DND-41 (cell line): ENCODE measurements at regions not wholly inside any gene's neighbourhood (a gene's known extent, or its start where the extent isn't known, plus 50 kb on each side); places are given as distances from the start of the nearest gene placed in this dataset.

Source experiments
- EZH2 ChIP-seq: IDR thresholded peaks from 3 replicates; pipeline ENCODE4 v1.6.1; 2012; ENCODE audit warnings: borderline replicate concordance, low read depth, mild to moderate bottlenecking, moderate library complexity, low read length, inconsistent platforms; ENCODE audit not compliant: severe bottlenecking
- TF ChIP-seq, protein P1 (sequence below): IDR thresholded peaks from 2 replicates; pipeline ENCODE4 v1.5.1; 2012; ENCODE audit warnings: borderline replicate concordance, low read length, moderate library complexity, mild to moderate bottlenecking; ENCODE audit not compliant: poor library complexity, severe bottlenecking; ENCODE audit errors: extremely low read depth

DNA sequence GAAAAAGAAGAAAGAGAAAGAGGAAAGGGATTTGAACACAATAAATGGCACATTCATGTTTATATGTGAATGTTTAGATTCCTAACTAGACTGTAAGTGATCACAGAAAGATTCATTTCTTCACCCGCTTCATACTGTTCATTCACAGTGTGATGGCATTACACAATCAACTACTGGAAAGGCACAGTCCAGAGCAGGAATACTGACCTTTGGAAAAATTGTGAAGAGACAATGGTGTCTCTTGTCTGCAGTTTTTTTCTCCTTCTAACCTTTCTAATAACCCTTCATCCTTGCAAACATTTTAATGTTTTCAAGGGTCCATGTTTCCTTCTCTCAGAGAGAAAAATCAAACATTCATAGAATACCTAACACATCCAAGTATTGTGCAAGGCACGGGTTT lies 180.9 kb upstream of the SOX14 start:
- TF ChIP-seq, protein P1, sequence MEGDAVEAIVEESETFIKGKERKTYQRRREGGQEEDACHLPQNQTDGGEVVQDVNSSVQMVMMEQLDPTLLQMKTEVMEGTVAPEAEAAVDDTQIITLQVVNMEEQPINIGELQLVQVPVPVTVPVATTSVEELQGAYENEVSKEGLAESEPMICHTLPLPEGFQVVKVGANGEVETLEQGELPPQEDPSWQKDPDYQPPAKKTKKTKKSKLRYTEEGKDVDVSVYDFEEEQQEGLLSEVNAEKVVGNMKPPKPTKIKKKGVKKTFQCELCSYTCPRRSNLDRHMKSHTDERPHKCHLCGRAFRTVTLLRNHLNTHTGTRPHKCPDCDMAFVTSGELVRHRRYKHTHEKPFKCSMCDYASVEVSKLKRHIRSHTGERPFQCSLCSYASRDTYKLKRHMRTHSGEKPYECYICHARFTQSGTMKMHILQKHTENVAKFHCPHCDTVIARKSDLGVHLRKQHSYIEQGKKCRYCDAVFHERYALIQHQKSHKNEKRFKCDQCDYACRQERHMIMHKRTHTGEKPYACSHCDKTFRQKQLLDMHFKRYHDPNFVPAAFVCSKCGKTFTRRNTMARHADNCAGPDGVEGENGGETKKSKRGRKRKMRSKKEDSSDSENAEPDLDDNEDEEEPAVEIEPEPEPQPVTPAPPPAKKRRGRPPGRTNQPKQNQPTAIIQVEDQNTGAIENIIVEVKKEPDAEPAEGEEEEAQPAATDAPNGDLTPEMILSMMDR: no peak
- no peak for TF ChIP-seq EZH2
